ENCODE measurements at regions not wholly inside any gene's neighbourhood (a gene's known extent, or its start where the extent isn't known, plus 50 kb on each side); places are given as distances from the start of the nearest gene placed in this dataset.

GRCh38 chr2:134177351-134177931 is 76.4 kb upstream of the MGAT5 start:
- Histone ChIP-seq H3K4me1 (ENCODE audit: control insufficient read depth in 1 of 2, insufficient read depth in 2 of 2, low read depth in 1 of 2, low read length in 1 of 2) (peaks cover 25 to 35% of the 10 kb centered on the region in 2 experiments; a peak in 3 of 4 replicates), H3F3A (replicated peaks; ENCODE audit: insufficient read depth) (peaks cover 21% of the 10 kb centered on the region), H3K9me2 (no peaks in the 10 kb centered on the region), H3K36me3 (replicated peaks in 1 of 2; ENCODE audit: control insufficient read depth in 1 of 2, insufficient read depth in 2 of 2, low read length in 1 of 2) (no peaks in the 10 kb centered on the region), H3K4me3 (ENCODE audit: low read depth in 2 of 2, low read length in 1 of 2) (peak overlapping the region in 1 of 2 experiments; percentile 21; a peak in 3 of 4 replicates), H4K20me1 (ENCODE audit: insufficient read depth) (no peaks in the 10 kb centered on the region), H3K27ac (ENCODE audit: low read depth in 2 of 2, low read length in 1 of 2) (peak overlapping the region; percentile 73 to 74), H3K79me2 (ENCODE audit: insufficient read depth) (peaks cover 8% of the 10 kb centered on the region; the same call in 1 of the 2 replicates), H3K9me3 (no peaks in the 10 kb centered on the region), H2AFZ (ENCODE audit: low read depth) (no peak overlapping the region), H3K27me3 (ENCODE audit: insufficient read depth) (no peaks in the 10 kb centered on the region), H3K4me2 (peak overlapping the region; percentile 65), H3K9ac (peak overlapping the region; percentile 35; the same call in 1 of the 2 replicates)
- 19% methylated on average over 13 of the region's 13 CpGs for WGBS (ENCODE audit: low lambda C conversion rate)
- ChIA-PET POLR2A (no interaction called here), CTCF (interaction anchor here (1.2 kb wide), 1 partner anchor 177 kb away, joined by 3 read pairs; no protein-coding TSS in a partner anchor)
- DNase-seq = no peak
- peak; percentile 94 for TF ChIP-seq TCF12 (IDR thresholded peaks at IDR 0.05)
- peak; percentile 89 for TF ChIP-seq FOSL2 (IDR thresholded peaks at IDR 0.05; ENCODE audit: borderline replicate concordance, low read depth)
- no peak for TF ChIP-seq TAF1 (IDR thresholded peaks at IDR 0.05; ENCODE audit: borderline replicate concordance, low read depth, low read length)
- peak; percentile 84 for TF ChIP-seq SIN3A (IDR thresholded peaks at IDR 0.05; ENCODE audit: borderline replicate concordance, low read depth, low read length)
- peak; percentile 26; the same call in 1 of the 2 replicates for TF ChIP-seq GABPA (IDR thresholded peaks at IDR 0.05; ENCODE audit: low read depth)
- TF ChIP-seq USF1 (IDR thresholded peaks at IDR 0.05; ENCODE audit: borderline replicate concordance, low read depth) = 0 out of 2 replicates have a peak, but pooled peaks have one; percentile 29
- peak; percentile 89; the same call in 1 of the 2 replicates for TF ChIP-seq NFIC (IDR thresholded peaks at IDR 0.05; ENCODE audit: borderline replicate concordance)
- peak; percentile 68; the same call in 1 of the 2 replicates for TF ChIP-seq RXRA (IDR thresholded peaks at IDR 0.05; ENCODE audit: borderline replicate concordance, low read depth)
- TF ChIP-seq FOXM1 (IDR thresholded peaks at IDR 0.05; ENCODE audit: low read depth) = peak; percentile 73
- no peak for TF ChIP-seq FOXJ3 (CRISPR knock-in tag; IDR thresholded peaks at IDR 0.05)
- TF ChIP-seq SMC3 (IDR thresholded peaks at IDR 0.05; ENCODE audit: low read depth, low read length) = no peak
- TF ChIP-seq TEAD4 (IDR thresholded peaks at IDR 0.05; ENCODE audit: borderline replicate concordance, insufficient read depth) = peak; percentile 97
- peak; percentile 62; the same call in 1 of the 2 replicates for TF ChIP-seq YY1 (IDR thresholded peaks at IDR 0.05; ENCODE audit: low read depth)
- no peak for TF ChIP-seq RAD21 (IDR thresholded peaks at IDR 0.05; ENCODE audit: low read length)
- TF ChIP-seq MEF2A (IDR thresholded peaks at IDR 0.05; ENCODE audit: borderline replicate concordance, low read depth) = no peak
- TF ChIP-seq POLR2AphosphoS5 (IDR thresholded peaks at IDR 0.05; ENCODE audit: low read depth, low read length) = no peak
- TF ChIP-seq ZBTB33 (IDR thresholded peaks at IDR 0.05; ENCODE audit: borderline replicate concordance, low read depth) = peak; percentile 45; the same call in 1 of the 2 replicates
- peak; percentile 97 for TF ChIP-seq PBX3 (IDR thresholded peaks at IDR 0.05)
- peak in 1 of 2 experiments; percentile 93; a peak in 2 of 4 replicates for TF ChIP-seq EP300 (IDR thresholded peaks at IDR 0.05; ENCODE audit: borderline replicate concordance in 1 of 2, low read depth in 1 of 2, low read length in 1 of 2)
- no peak for TF ChIP-seq CHD2 (IDR thresholded peaks at IDR 0.05; ENCODE audit: low read length, partially characterized antibody)
- TF ChIP-seq NRF1 (IDR thresholded peaks at IDR 0.05; ENCODE audit: low read depth, low read length) = no peak
- TF ChIP-seq EZH2phosphoT487 (IDR thresholded peaks at IDR 0.05; ENCODE audit: borderline replicate concordance, low read depth) = no peak
- no peak for TF ChIP-seq IRF3 (IDR thresholded peaks at IDR 0.05; ENCODE audit: low read depth, low read length)
- peak; percentile 78 for TF ChIP-seq MAX (IDR thresholded peaks at IDR 0.05; ENCODE audit: low read depth)
- TF ChIP-seq JUND (IDR thresholded peaks at IDR 0.05) = peak; percentile 94
- no peak for TF ChIP-seq ELF1 (IDR thresholded peaks at IDR 0.05)
- 0 out of 2 replicates have a peak, but pooled peaks have one; percentile 35 for TF ChIP-seq RCOR1 (IDR thresholded peaks at IDR 0.05; ENCODE audit: low read length)
- TF ChIP-seq GATA2 (CRISPR knock-in tag; IDR thresholded peaks at IDR 0.05) = no peak
